ENCODE measurements at regions not wholly inside any gene's neighbourhood (a gene's known extent, or its start where the extent isn't known, plus 50 kb on each side); places are given as distances from the start of the nearest gene placed in this dataset.
"Not testable (repeated sequence)": the region's sequence is repeated elsewhere in the genome, so short reads cannot be mapped to it uniquely, and the experiment has no call there.

- POLR2A ChIA-PET, result no interaction called here
- no peak overlapping the region for H3K27ac ChIP-seq (ENCODE audit: low read depth, low read length)
- H3K9me3 Mint-ChIP-seq, result peaks cover 4 to 40% (median 6%) of the 10 kb centered on the region in 5 donors
- H3K27ac Mint-ChIP-seq, result no peak overlapping the region
- no peaks in the 10 kb centered on the region for H3K4me1 ChIP-seq (ENCODE audit: insufficient read depth, low read length)
- H3K9me3 ChIP-seq (ENCODE audit: low read length), result no peaks in the 10 kb centered on the region
- no peaks in the 10 kb centered on the region for H3K4me1 Mint-ChIP-seq
- H3K27me3 ChIP-seq (ENCODE audit: insufficient read depth, low read length, poor library complexity, severe bottlenecking), result no peaks in the 10 kb centered on the region
- no peaks in the 10 kb centered on the region for H3K36me3 Mint-ChIP-seq
- H3K4me3 ChIP-seq (ENCODE audit: low read length), result no peak overlapping the region
- H3K4me3 Mint-ChIP-seq, result no peak overlapping the region
- H3K27me3 Mint-ChIP-seq, result no peaks in the 10 kb centered on the region
- H3K36me3 ChIP-seq (ENCODE audit: insufficient read depth, low read length), result no peaks in the 10 kb centered on the region
- DNase-seq, result no peak
- CTCF ChIA-PET, result no interaction called here
These were observed 1794.1 kb upstream of the RAG2 start for GRCh38 chr11:38392176-38392575.

DNA sequence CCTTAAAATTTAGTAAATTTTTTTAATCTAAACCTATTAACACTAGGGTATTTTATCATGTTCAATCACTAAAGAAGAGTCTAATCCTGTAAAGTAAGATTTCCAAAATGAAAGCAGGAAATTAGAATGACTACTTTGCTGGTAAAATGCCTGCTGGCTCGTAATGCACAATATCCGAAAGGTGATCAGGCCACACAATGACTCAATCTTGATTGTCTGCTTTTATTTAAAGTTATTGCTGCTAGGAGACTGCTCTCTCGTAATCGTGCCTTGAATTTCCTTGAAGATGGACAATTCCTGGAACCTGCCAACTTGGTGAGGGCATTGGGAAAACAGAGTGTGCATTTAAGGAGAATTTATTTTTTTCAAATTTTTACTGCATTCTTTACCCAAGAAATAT lies 1786.5 kb upstream of the RAG2 start:
- no peaks in the 10 kb centered on the region for H3K27me3 ChIP-seq (ENCODE audit: insufficient read depth, low read length, poor library complexity, severe bottlenecking)
- H3K27ac Mint-ChIP-seq, result no peak overlapping the region
- H3K4me3 Mint-ChIP-seq, result no peak overlapping the region
- no peaks in the 10 kb centered on the region for H3K4me1 ChIP-seq (ENCODE audit: insufficient read depth, low read length)
- no peaks in the 10 kb centered on the region for H3K4me1 Mint-ChIP-seq
- H3K36me3 Mint-ChIP-seq, result no peaks in the 10 kb centered on the region
- POLR2A ChIA-PET, result no interaction called here
- H3K9me3 Mint-ChIP-seq, result peaks cover 0 to 24% (median 8%) of the 10 kb centered on the region in 5 donors
- no peaks in the 10 kb centered on the region for H3K27me3 Mint-ChIP-seq
- no peak for DNase-seq
- H3K27ac ChIP-seq (ENCODE audit: low read depth, low read length), result no peak overlapping the region
- H3K36me3 ChIP-seq (ENCODE audit: insufficient read depth, low read length), result no peaks in the 10 kb centered on the region
- H3K9me3 ChIP-seq (ENCODE audit: low read length), result no peaks in the 10 kb centered on the region
- CTCF ChIA-PET, result no interaction called here
- no peak overlapping the region for H3K4me3 ChIP-seq (ENCODE audit: low read length)

DNA sequence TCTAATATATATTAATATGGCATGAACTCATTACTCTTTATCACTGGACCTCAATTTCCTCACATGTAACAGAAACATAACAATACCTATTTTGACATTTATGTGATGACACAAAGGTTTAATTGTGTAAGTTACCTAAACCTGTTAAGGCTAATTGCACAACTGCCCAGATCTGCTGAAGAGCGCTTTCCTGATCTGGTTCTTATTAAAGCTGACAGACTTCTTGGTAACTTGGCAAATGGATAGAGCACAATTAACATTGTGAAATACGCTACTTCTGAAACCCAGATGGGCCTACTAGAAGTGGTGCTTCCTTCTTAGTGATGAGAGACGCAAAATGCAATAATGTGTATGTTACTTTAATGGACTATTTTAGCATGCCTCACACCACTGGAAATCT lies 1767.2 kb upstream of the RAG2 start:
- H3K4me1 Mint-ChIP-seq, result no peaks in the 10 kb centered on the region
- no peaks in the 10 kb centered on the region for H3K36me3 Mint-ChIP-seq
- ChIA-PET POLR2A (no interaction called here), CTCF (no interaction called here)
- H3K4me1 ChIP-seq (ENCODE audit: insufficient read depth, low read length), result no peaks in the 10 kb centered on the region
- no peak for DNase-seq
- no peaks in the 10 kb centered on the region for H3K36me3 ChIP-seq (ENCODE audit: insufficient read depth, low read length)
- H3K9me3 Mint-ChIP-seq, result peaks cover 6 to 24% (median 12%) of the 10 kb centered on the region in 5 donors
- no peaks in the 10 kb centered on the region for H3K27me3 ChIP-seq (ENCODE audit: insufficient read depth, low read length, poor library complexity, severe bottlenecking)
- no peak overlapping the region for H3K4me3 ChIP-seq (ENCODE audit: low read length)
- no peaks in the 10 kb centered on the region for H3K27me3 Mint-ChIP-seq
- no peak overlapping the region for H3K27ac ChIP-seq (ENCODE audit: low read depth, low read length)
- no peak overlapping the region for H3K27ac Mint-ChIP-seq
- H3K4me3 Mint-ChIP-seq, result no peak overlapping the region
- no peaks in the 10 kb centered on the region for H3K9me3 ChIP-seq (ENCODE audit: low read length)

DNA sequence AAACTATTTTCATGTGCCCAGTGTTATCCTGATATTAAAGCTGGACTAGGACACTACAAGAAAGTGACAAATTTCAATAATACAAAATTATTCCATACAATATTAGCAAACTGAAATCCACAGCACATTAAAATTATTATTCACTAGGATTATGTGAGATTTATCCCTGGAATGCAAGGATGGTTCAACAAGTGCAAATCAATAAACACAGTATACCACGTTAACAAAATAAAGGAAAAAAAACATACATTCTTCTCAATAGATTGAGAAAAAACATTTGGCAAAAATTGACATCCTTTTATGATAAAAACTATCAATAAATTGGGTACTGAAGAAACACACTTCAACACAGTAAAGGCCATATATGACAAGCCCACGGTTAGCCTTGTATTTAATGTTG lies 1758.2 kb upstream of the RAG2 start:
- no peak overlapping the region for H3K4me3 ChIP-seq (ENCODE audit: low read length)
- no peak overlapping the region for H3K27ac Mint-ChIP-seq
- ChIA-PET POLR2A (no interaction called here), CTCF (no interaction called here)
- H3K36me3 Mint-ChIP-seq, result no peaks in the 10 kb centered on the region
- H3K27me3 Mint-ChIP-seq, result no peaks in the 10 kb centered on the region
- H3K4me3 Mint-ChIP-seq, result no peak overlapping the region
- no peak for DNase-seq
- no peaks in the 10 kb centered on the region for H3K27me3 ChIP-seq (ENCODE audit: insufficient read depth, low read length, poor library complexity, severe bottlenecking)
- peaks cover 6 to 26% (median 19%) of the 10 kb centered on the region in 5 donors for H3K9me3 Mint-ChIP-seq
- no peak overlapping the region for H3K27ac ChIP-seq (ENCODE audit: low read depth, low read length)
- H3K9me3 ChIP-seq (ENCODE audit: low read length), result no peaks in the 10 kb centered on the region
- no peaks in the 10 kb centered on the region for H3K4me1 ChIP-seq (ENCODE audit: insufficient read depth, low read length)
- H3K36me3 ChIP-seq (ENCODE audit: insufficient read depth, low read length), result no peaks in the 10 kb centered on the region
- H3K4me1 Mint-ChIP-seq, result no peaks in the 10 kb centered on the region

- H3K4me1 ChIP-seq (ENCODE audit: insufficient read depth, low read length), result no peaks in the 10 kb centered on the region
- H3K36me3 ChIP-seq (ENCODE audit: insufficient read depth, low read length), result no peaks in the 10 kb centered on the region
- Mint-ChIP-seq H3K36me3 (no peaks in the 10 kb centered on the region), H3K27ac (no peak overlapping the region), H3K27me3 (peaks cover 0 to 1% of the 10 kb centered on the region in 2 donors), H3K4me3 (no peak overlapping the region), H3K4me1 (no peaks in the 10 kb centered on the region), H3K9me3 (peaks cover 9 to 22% (median 16%) of the 10 kb centered on the region in 5 donors)
- no peaks in the 10 kb centered on the region for H3K9me3 ChIP-seq (ENCODE audit: low read length)
- POLR2A ChIA-PET, result no interaction called here
- no peak overlapping the region for H3K4me3 ChIP-seq (ENCODE audit: low read length)
- CTCF ChIA-PET, result no interaction called here
- no peak for DNase-seq
- no peaks in the 10 kb centered on the region for H3K27me3 ChIP-seq (ENCODE audit: insufficient read depth, low read length, poor library complexity, severe bottlenecking)
- H3K27ac ChIP-seq (ENCODE audit: low read depth, low read length), result no peak overlapping the region
These were observed 1747.2 kb upstream of the RAG2 start for GRCh38 chr11:38345286-38345685.

GRCh38 chr11:38341612-38342011 lies 1743.6 kb upstream of the RAG2 start:
- H3K9me3 Mint-ChIP-seq, result peaks cover 5 to 39% (median 7%) of the 10 kb centered on the region in 5 donors
- H3K4me3 ChIP-seq (ENCODE audit: low read length); CTCF ChIA-PET; DNase-seq; H3K4me1 ChIP-seq (ENCODE audit: insufficient read depth, low read length); H3K4me1 Mint-ChIP-seq; H3K27me3 Mint-ChIP-seq; POLR2A ChIA-PET; H3K36me3 Mint-ChIP-seq; H3K27ac ChIP-seq (ENCODE audit: low read depth, low read length); H3K4me3 Mint-ChIP-seq; H3K27ac Mint-ChIP-seq; H3K27me3 ChIP-seq (ENCODE audit: insufficient read depth, low read length, poor library complexity, severe bottlenecking); H3K9me3 ChIP-seq (ENCODE audit: low read length); H3K36me3 ChIP-seq (ENCODE audit: insufficient read depth, low read length): not testable (repeated sequence)

DNA sequence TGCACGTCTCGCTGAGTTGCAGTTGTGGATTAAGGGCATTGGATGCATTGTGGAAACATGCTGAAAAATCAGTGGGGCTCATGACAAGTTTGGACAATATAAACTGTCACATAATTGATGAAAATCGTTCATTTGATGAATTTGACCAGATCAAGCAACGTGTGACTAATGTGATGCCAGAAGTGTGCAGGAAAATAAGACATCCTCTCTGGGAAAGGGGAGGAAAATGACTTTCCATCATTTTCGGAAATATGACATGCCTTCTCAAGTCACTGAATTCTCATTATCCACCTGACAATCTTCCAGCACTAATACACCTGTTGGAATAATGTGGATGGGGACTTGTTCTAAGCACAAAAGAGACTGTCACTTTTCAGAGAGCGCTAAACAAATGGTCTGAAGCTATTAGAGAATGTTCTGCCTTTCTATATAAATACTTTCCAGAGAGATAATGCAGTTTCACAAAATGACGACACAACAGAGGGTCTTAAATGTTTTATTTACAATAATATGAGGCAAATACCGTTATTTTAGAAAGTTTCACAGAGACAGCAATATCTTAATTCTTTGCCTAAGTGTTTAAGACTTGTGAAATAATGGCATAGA lies 1741.9 kb upstream of the RAG2 start:
- H3K4me1 ChIP-seq (ENCODE audit: insufficient read depth, low read length), result no peaks in the 10 kb centered on the region
- H3K4me3 ChIP-seq (ENCODE audit: low read length), result no peak overlapping the region
- H3K4me1 Mint-ChIP-seq, result no peaks in the 10 kb centered on the region
- CTCF ChIA-PET, result interaction anchor here (0.6 kb wide), 1 partner anchor 11 kb away, joined by 3 read pairs; no protein-coding TSS in a partner anchor
- H3K27ac ChIP-seq (ENCODE audit: low read depth, low read length), result no peak overlapping the region
- POLR2A ChIA-PET, result no interaction called here
- no peak overlapping the region for H3K4me3 Mint-ChIP-seq
- no peaks in the 10 kb centered on the region for H3K27me3 ChIP-seq (ENCODE audit: insufficient read depth, low read length, poor library complexity, severe bottlenecking)
- no peak for DNase-seq
- peaks cover 5 to 45% (median 11%) of the 10 kb centered on the region in 5 donors for H3K9me3 Mint-ChIP-seq
- H3K27ac Mint-ChIP-seq, result no peak overlapping the region
- no peaks in the 10 kb centered on the region for H3K9me3 ChIP-seq (ENCODE audit: low read length)
- peaks cover 0 to 1% of the 10 kb centered on the region in 2 donors for H3K27me3 Mint-ChIP-seq
- H3K36me3 Mint-ChIP-seq, result no peaks in the 10 kb centered on the region
- no peaks in the 10 kb centered on the region for H3K36me3 ChIP-seq (ENCODE audit: insufficient read depth, low read length)

GRCh38 chr11:38338022-38338421 lies 1740.0 kb upstream of the RAG2 start:
- H3K36me3 Mint-ChIP-seq; H3K4me1 Mint-ChIP-seq; H3K27ac ChIP-seq (ENCODE audit: low read depth, low read length); H3K4me3 Mint-ChIP-seq; H3K4me3 ChIP-seq (ENCODE audit: low read length); H3K27ac Mint-ChIP-seq; CTCF ChIA-PET; POLR2A ChIA-PET; H3K36me3 ChIP-seq (ENCODE audit: insufficient read depth, low read length); H3K4me1 ChIP-seq (ENCODE audit: insufficient read depth, low read length); DNase-seq; H3K9me3 ChIP-seq (ENCODE audit: low read length); H3K27me3 ChIP-seq (ENCODE audit: insufficient read depth, low read length, poor library complexity, severe bottlenecking); H3K27me3 Mint-ChIP-seq: not testable (repeated sequence)
- peaks cover 5 to 47% (median 11%) of the 10 kb centered on the region in 5 donors for H3K9me3 Mint-ChIP-seq

GRCh38 chr11:38332046-38332445 lies 1734.0 kb upstream of the RAG2 start:
- Mint-ChIP-seq H3K4me1 (no peaks in the 10 kb centered on the region), H3K27ac (no peak overlapping the region), H3K27me3 (no peaks in the 10 kb centered on the region), H3K9me3 (peaks cover 2 to 30% (median 17%) of the 10 kb centered on the region in 5 donors), H3K36me3 (no peaks in the 10 kb centered on the region), H3K4me3 (no peak overlapping the region)
- H3K27me3 ChIP-seq (ENCODE audit: insufficient read depth, low read length, poor library complexity, severe bottlenecking), result no peaks in the 10 kb centered on the region
- no peak overlapping the region for H3K4me3 ChIP-seq (ENCODE audit: low read length)
- H3K27ac ChIP-seq (ENCODE audit: low read depth, low read length), result no peak overlapping the region
- ChIA-PET POLR2A (no interaction called here), CTCF (no interaction called here)
- DNase-seq, result no peak
- H3K9me3 ChIP-seq (ENCODE audit: low read length), result no peaks in the 10 kb centered on the region
- H3K4me1 ChIP-seq (ENCODE audit: insufficient read depth, low read length), result no peaks in the 10 kb centered on the region
- no peaks in the 10 kb centered on the region for H3K36me3 ChIP-seq (ENCODE audit: insufficient read depth, low read length)

Measured in CD8-positive, alpha-beta memory T cell (primary cell).